ENCODE measurements at regions not wholly inside any gene's neighbourhood (a gene's known extent, or its start where the extent isn't known, plus 50 kb on each side); places are given as distances from the start of the nearest gene placed in this dataset.
"Not testable (repeated sequence)": the region's sequence is repeated elsewhere in the genome, so short reads cannot be mapped to it uniquely, and the experiment has no call there.

DNA sequence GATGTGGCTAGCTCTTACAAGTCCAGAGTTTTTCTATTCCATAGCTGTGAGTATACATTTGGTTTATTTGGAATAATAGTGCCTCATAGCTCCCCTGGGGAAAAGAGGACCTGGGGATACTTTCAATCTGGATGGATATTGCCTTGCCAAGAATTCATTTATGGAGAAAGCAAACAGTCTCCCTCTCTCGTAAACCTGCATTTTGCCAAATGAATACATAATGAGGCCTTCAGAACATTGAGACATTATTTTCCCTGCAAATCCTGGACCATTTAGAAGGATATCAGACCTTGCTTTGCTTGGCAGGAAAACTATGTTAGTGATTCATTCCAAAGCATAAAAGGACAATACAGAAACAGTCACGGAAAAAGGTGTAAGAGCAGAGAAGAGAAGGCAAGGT lies 569.6 kb upstream of the BRINP1 start:
- no peak overlapping the region for H3K27ac Mint-ChIP-seq
- H3K9me3 Mint-ChIP-seq = no peaks in the 10 kb centered on the region
- no peak overlapping the region for H3K4me3 Mint-ChIP-seq
- ATAC-seq = no peak
- H3K4me1 Mint-ChIP-seq = no peaks in the 10 kb centered on the region
- no peaks in the 10 kb centered on the region for H3K27me3 Mint-ChIP-seq
- no peaks in the 10 kb centered on the region for H3K36me3 Mint-ChIP-seq

DNA sequence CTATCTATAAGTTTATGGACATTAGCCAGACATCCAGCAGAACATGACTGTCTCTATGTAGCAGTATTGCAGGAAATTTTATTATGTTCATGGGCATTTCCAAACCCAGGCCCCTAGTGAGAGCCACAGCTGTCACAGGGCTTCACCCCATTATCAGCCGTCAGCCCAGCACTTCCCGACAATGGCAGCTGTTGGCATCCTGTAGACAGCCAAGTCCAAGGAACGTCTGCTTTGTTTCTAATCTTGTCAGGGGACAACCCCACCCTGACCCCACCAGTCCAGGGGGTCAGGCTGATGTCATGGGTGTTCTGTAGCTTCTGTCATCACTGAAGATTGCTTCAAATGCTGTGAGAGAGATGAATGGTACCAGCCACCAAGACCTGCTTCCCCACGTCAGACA lies 565.3 kb upstream of the BRINP1 start:
- no peak for ATAC-seq
- Mint-ChIP-seq H3K27me3 (no peaks in the 10 kb centered on the region), H3K4me1 (no peaks in the 10 kb centered on the region), H3K27ac (no peak overlapping the region), H3K9me3 (no peaks in the 10 kb centered on the region), H3K4me3 (no peak overlapping the region), H3K36me3 (no peaks in the 10 kb centered on the region)

DNA sequence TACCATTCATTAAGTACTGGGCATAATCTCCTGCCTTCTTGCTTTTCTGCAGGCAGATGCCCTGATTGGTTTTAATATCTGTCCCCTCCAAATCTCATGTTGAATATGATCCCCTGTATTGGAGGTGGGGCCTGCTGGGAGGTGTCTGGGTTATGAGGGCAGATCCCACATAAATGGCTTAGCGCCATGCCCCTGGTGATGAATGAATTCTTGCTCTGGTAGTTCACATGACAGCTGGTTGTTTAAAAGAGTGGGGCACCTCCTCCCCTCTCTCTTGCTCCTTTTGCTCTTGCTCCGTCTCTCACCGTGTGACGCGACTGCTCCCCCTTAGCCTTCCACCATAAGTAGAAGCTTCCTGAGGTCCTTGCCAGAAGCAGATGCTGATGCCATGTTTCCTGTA lies 564.0 kb upstream of the BRINP1 start:
- Mint-ChIP-seq H3K4me1 (no peaks in the 10 kb centered on the region), H3K4me3 (no peak overlapping the region), H3K27ac (no peak overlapping the region), H3K9me3 (no peaks in the 10 kb centered on the region), H3K27me3 (no peaks in the 10 kb centered on the region), H3K36me3 (no peaks in the 10 kb centered on the region)
- ATAC-seq = no peak

- Mint-ChIP-seq H3K27me3 (no peaks in the 10 kb centered on the region), H3K4me1 (no peaks in the 10 kb centered on the region), H3K9me3 (peaks cover 7% of the 10 kb centered on the region), H3K36me3 (no peaks in the 10 kb centered on the region), H3K27ac (no peak overlapping the region), H3K4me3 (no peak overlapping the region)
- ATAC-seq = no peak
Observed at GRCh38 chr9:119924736-119925135, 555.5 kb upstream of the BRINP1 start.

DNA sequence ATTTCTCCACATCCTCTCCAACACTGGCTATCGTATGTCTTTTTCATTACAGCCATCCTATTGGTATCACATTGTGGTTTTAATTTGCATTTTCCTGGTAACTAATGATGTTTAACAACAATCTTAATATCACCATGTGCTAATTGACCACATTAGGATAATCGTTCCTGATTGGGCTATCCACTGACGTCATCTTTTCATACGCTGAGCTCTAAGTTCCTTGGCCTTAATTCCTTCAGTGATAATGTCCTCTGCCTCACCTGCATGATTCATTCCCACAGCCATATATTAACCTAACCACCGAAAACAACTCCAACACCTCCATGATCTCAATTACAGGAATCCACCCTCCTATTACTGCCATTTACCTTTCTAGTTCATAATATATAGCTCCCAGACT lies 547.9 kb upstream of the BRINP1 start:
- no peaks in the 10 kb centered on the region for H3K27me3 Mint-ChIP-seq
- no peaks in the 10 kb centered on the region for H3K36me3 Mint-ChIP-seq
- no peak overlapping the region for H3K27ac Mint-ChIP-seq
- H3K9me3 Mint-ChIP-seq = peaks cover 9% of the 10 kb centered on the region
- no peaks in the 10 kb centered on the region for H3K4me1 Mint-ChIP-seq
- ATAC-seq = no peak
- H3K4me3 Mint-ChIP-seq = no peak overlapping the region

DNA sequence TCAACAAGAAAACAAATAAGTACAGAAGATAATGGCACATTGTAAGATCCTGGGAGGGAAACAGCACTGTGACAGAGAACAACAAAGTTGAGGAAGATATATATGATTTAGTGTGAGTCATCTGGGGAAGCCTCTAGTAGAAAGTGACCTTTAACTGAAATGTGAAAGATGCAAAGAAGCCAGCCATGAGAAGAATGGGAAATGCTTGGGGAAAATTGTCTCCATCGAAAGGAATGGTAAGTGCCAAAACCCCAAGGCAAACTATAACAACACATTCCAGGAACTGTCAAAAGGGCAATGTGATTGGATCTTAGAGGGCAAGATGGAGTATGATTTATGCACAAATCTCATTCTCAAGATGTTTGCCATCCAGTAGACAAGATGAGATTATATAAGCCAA lies 537.8 kb upstream of the BRINP1 start:
- Mint-ChIP-seq H3K9me3 (peaks cover 9% of the 10 kb centered on the region), H3K4me1 (no peaks in the 10 kb centered on the region), H3K36me3 (no peaks in the 10 kb centered on the region), H3K27me3 (no peaks in the 10 kb centered on the region), H3K4me3 (no peak overlapping the region), H3K27ac (no peak overlapping the region)
- ATAC-seq = no peak

- no peak overlapping the region for H3K27ac Mint-ChIP-seq
- no peaks in the 10 kb centered on the region for H3K36me3 Mint-ChIP-seq
- H3K4me1 Mint-ChIP-seq = no peaks in the 10 kb centered on the region
- ATAC-seq = no peak
- no peaks in the 10 kb centered on the region for H3K27me3 Mint-ChIP-seq
- H3K9me3 Mint-ChIP-seq = peaks cover 9% of the 10 kb centered on the region
- no peak overlapping the region for H3K4me3 Mint-ChIP-seq
Observed at GRCh38 chr9:119905724-119906123, 536.5 kb upstream of the BRINP1 start.

DNA sequence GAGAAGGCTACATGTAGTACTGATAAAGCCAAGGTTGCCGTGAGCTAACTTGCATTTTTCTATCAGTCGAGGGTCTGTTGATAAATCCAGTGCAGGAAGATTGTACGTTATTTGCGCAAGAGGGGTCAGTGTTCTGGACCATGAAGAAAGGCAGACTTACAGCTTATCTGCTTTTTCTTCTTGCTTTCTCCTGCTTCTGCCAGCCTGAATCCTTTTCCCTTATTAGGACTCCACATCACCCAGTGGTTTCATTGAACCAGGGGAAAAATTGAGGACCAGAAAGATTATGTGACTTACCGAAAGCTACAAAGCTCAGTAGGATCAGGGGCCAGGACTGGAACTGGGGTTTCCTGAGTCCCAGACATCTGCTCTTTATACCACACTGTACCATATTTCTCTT lies 534.6 kb upstream of the BRINP1 start:
- Mint-ChIP-seq H3K36me3 (no peaks in the 10 kb centered on the region), H3K4me3 (no peak overlapping the region), H3K9me3 (peaks cover 5% of the 10 kb centered on the region), H3K27me3 (no peaks in the 10 kb centered on the region), H3K4me1 (no peaks in the 10 kb centered on the region), H3K27ac (no peak overlapping the region)
- ATAC-seq = no peak

DNA sequence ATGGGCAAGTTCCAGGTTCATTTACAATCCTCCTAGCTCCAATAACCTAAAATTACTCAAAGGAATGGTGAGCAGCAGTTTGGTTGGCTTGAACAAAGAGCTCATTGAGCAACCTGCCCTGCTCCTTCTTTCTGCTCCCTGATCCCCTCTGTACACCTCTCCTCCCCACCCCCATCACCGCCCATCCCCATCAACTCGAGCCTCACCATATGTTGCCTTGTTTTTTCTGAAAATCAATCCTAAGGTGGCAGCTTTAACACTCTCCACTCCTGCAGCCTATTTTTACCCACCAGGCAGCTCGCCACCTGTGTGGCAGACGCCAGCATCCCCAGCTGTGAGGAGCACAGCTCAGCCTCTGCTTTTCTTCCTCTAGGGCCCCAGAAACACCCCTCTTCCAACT lies 533.4 kb upstream of the BRINP1 start:
- Mint-ChIP-seq H3K9me3 (no peaks in the 10 kb centered on the region), H3K4me3 (no peak overlapping the region), H3K36me3 (no peaks in the 10 kb centered on the region), H3K4me1 (no peaks in the 10 kb centered on the region), H3K27ac (no peak overlapping the region), H3K27me3 (no peaks in the 10 kb centered on the region)
- no peak for ATAC-seq

- Mint-ChIP-seq H3K9me3 (peaks cover 3% of the 10 kb centered on the region), H3K4me1 (no peaks in the 10 kb centered on the region), H3K4me3 (no peak overlapping the region), H3K27me3 (no peaks in the 10 kb centered on the region), H3K27ac (no peak overlapping the region), H3K36me3 (no peaks in the 10 kb centered on the region)
- ATAC-seq = no peak
Observed at GRCh38 chr9:119898316-119898715, 529.1 kb upstream of the BRINP1 start.

- Mint-ChIP-seq H3K4me3 (no peak overlapping the region), H3K9me3 (no peaks in the 10 kb centered on the region), H3K27me3 (no peaks in the 10 kb centered on the region), H3K27ac (no peak overlapping the region), H3K4me1 (no peaks in the 10 kb centered on the region), H3K36me3 (no peaks in the 10 kb centered on the region)
- ATAC-seq = no peak
Observed at GRCh38 chr9:119884438-119884837, 515.2 kb upstream of the BRINP1 start.

GRCh38 chr9:119881898-119882297 lies 512.7 kb upstream of the BRINP1 start:
- Mint-ChIP-seq H3K27me3 (no peaks in the 10 kb centered on the region), H3K4me3 (no peak overlapping the region), H3K27ac (no peak overlapping the region), H3K36me3 (no peaks in the 10 kb centered on the region), H3K9me3 (no peaks in the 10 kb centered on the region), H3K4me1 (no peaks in the 10 kb centered on the region)
- ATAC-seq = no peak

- H3K4me3 Mint-ChIP-seq = no peak overlapping the region
- no peak for ATAC-seq
- no peak overlapping the region for H3K27ac Mint-ChIP-seq
- no peaks in the 10 kb centered on the region for H3K9me3 Mint-ChIP-seq
- no peaks in the 10 kb centered on the region for H3K4me1 Mint-ChIP-seq
- no peaks in the 10 kb centered on the region for H3K36me3 Mint-ChIP-seq
- H3K27me3 Mint-ChIP-seq = no peaks in the 10 kb centered on the region
Observed at GRCh38 chr9:119880361-119880760, 511.1 kb upstream of the BRINP1 start.

DNA sequence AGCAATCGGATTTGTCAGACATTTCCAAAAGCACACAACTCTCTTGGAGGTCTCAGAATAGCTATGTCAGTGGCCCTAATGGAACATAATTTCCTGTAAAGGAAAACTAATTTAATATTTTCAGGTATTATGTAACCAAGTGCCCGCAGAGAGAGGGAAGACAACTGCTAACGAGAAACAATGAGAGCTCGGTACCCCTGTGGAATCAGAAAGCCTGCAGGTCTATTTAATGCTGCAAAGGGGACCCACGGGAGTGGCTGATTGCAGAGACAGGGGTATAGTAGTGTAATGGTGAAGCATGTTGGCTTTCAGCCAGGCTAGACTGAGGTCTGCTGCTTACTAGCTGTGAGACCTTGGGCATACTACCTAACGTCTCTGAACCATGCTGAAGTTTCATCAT lies 508.1 kb upstream of the BRINP1 start:
- ATAC-seq = no peak
- Mint-ChIP-seq H3K27me3 (no peaks in the 10 kb centered on the region), H3K36me3 (no peaks in the 10 kb centered on the region), H3K9me3 (no peaks in the 10 kb centered on the region), H3K27ac (no peak overlapping the region), H3K4me3 (no peak overlapping the region), H3K4me1 (no peaks in the 10 kb centered on the region)

DNA sequence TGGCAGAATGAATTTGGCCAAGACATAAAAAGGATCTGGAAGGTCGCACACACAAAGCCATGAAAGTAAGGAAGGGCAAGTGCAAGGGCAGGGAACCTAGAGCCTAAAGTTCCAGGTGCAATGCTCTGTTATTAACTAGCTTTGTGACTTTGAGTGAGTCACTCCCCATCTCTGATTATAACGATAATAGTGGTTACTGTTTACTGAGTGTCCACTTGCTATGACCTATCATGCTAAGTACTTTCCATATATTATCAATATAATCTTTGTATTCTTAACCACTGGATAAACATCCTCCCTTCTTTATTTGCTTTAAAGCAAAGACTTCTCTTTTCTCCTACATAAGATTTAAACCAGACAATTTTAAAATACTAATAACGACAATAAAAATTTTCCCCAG lies 504.6 kb upstream of the BRINP1 start:
- ATAC-seq = no peak
- H3K36me3 Mint-ChIP-seq = no peaks in the 10 kb centered on the region
- no peaks in the 10 kb centered on the region for H3K27me3 Mint-ChIP-seq

GRCh38 chr9:119870251-119870650 lies 501.0 kb upstream of the BRINP1 start:
- not testable (repeated sequence) for ATAC-seq, H3K36me3 Mint-ChIP-seq, H3K9me3 Mint-ChIP-seq, H3K4me1 Mint-ChIP-seq, H3K27ac Mint-ChIP-seq, H3K27me3 Mint-ChIP-seq, H3K4me3 Mint-ChIP-seq

More for the DNA sequence above, 504.6 kb upstream of the BRINP1 start:
- H3K4me3 Mint-ChIP-seq = no peak overlapping the region
- H3K4me1 Mint-ChIP-seq = no peaks in the 10 kb centered on the region
- no peak overlapping the region for H3K27ac Mint-ChIP-seq
- no peaks in the 10 kb centered on the region for H3K9me3 Mint-ChIP-seq

DNA sequence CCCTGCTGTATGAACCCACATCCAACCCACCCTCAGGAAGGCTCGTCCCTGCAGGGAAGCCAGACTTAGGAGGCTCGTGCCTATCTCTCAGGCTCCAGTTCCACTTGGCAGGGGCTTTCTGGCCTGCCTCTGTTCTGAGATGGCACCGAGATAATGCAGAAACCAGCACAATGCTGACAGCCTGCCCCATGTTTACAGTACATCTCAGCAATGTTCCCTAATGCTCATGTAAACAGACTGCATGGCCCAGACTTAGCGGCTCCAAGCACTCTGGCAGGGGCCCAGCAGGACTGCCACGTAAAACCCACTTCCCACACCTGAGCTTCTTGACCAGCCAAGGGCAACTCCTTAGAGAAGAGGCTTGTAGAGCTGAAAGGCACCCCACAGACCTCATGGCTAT lies 499.5 kb upstream of the BRINP1 start:
- peaks cover 4% of the 10 kb centered on the region for H3K9me3 Mint-ChIP-seq
- H3K36me3 Mint-ChIP-seq = no peaks in the 10 kb centered on the region
- no peaks in the 10 kb centered on the region for H3K4me1 Mint-ChIP-seq
- H3K27ac Mint-ChIP-seq = no peak overlapping the region
- peak; percentile 16 for ATAC-seq
- H3K4me3 Mint-ChIP-seq = no peak overlapping the region
- H3K27me3 Mint-ChIP-seq = no peaks in the 10 kb centered on the region

Data from stimulated activated memory B cell treated with anti-CD40 and anti-IgM and Interleukin-4, amounts not matched to agents 10 μg/mL and 1 μg/mL and 100 μg/mL, for 72 hours (primary cell).